Right lobe of liver (tissue), 6 donors: ENCODE measurements at regions not wholly inside any gene's neighbourhood (a gene's known extent, or its start where the extent isn't known, plus 50 kb on each side); places are given as distances from the start of the nearest gene placed in this dataset.

Experiments
- ATAC-seq, 4 donors: fragments of 200-7000 bp; cut with Tn5 transposase; one replicate each; pipeline ENCODE4 v1.9.1; 2020; ENCODE audit warnings: mild to moderate bottlenecking in 4 of 4, moderate library complexity in 4 of 4
- DNase-seq, 3 donors: peaks; one replicate each; pipeline ENCODE4 v3.0.0-alpha.2; 2020
- H3K27ac ChIP-seq, 3 donors: fragments of 200-600 bp; one replicate each; pipeline ENCODE4 v1.8.0; 2022
- H3K27me3 ChIP-seq, 2 donors: fragments of 200-600 bp; one replicate each; pipeline ENCODE4 v1.8.0; 2022
- H3K36me3 ChIP-seq, 4 donors: fragments of 200-600 bp; sonication (generic) in 1 of 4; one replicate each; pipeline versions ENCODE4 v1.5.1 to v1.8.0; 2017 to 2022; ENCODE audit warnings: control low read depth in 1 of 4
- H3K4me1 ChIP-seq, 4 donors: fragments of 200-600 bp; sonication (generic) in 1 of 4; one replicate each; pipeline versions ENCODE4 v1.5.1 to v1.8.0; 2017 to 2022; ENCODE audit warnings: control low read depth in 1 of 4
- H3K4me3 ChIP-seq, 3 donors: fragments of 200-600 bp; one replicate each; pipeline ENCODE4 v1.8.0; 2022
- H3K9me3 ChIP-seq, 4 donors: fragments of 200-600 bp; sonication (generic) in 1 of 4; one replicate each; pipeline versions ENCODE4 v1.5.1 to v1.8.0; 2017 to 2022; ENCODE audit warnings: control low read depth in 1 of 4
- POLR2A ChIP-seq: fragments of 450-650 bp; IDR thresholded peaks from one replicate; pipeline ENCODE4 v1.6.1; 2017; ENCODE audit warnings: antibody characterized with exemption, mild to moderate bottlenecking
- WGBS: methylation state at CpG from one replicate; pipeline ENCODE4 v1.1.6; 2018; ENCODE audit warnings: low coverage, low lambda C conversion rate; ENCODE audit not compliant: insufficient coverage; ENCODE audit errors: missing lambda C conversion rate; 5-methylcytosine and 5-hydroxymethylcytosine counted together
- intact Hi-C, 2 donors: fragments of 100-400 bp; cut with DNase I; formaldehyde crosslinking; loops; one replicate each; pipeline versions ENCODE4 v1.11.2 to v1.14.1; 2022
- TF ChIP-seq, protein P1 (sequence below), 4 donors: fragments of 200-600 bp in 3 of 4; fragments of 450-650 bp in 1 of 4; IDR thresholded peaks; one replicate each; pipeline versions ENCODE4 v1.5.1 to v1.8.0; 2016 to 2022; ENCODE audit warnings: antibody characterized with exemption in 4 of 4, mild to moderate bottlenecking in 2 of 4
- donor health status: DM: no; HTN: yes; CAD: no.
- donor health status: DM: no; HTN: no; CAD: no.
- donor health status: DM: no; HTN: no; CAD: no.
- donor health status: DM: no; HTN: yes; CAD: no.
- donor health status: DM: no; HTN: yes; CAD: no.

GRCh38 chr2:7619203-7619970, 702.2 kb downstream of the RNF144A start:
- Histone ChIP-seq H3K27ac (no peak overlapping the region), H3K4me1 (no peaks in the 10 kb centered on the region), H3K36me3 (no peaks in the 10 kb centered on the region), H3K27me3 (no peaks in the 10 kb centered on the region), H3K4me3 (no peak overlapping the region), H3K9me3 (no peaks in the 10 kb centered on the region)
- intact Hi-C loops, result no loop called here
- DNase-seq (no peak), ATAC-seq (no peak)
- TF ChIP-seq, protein P1, sequence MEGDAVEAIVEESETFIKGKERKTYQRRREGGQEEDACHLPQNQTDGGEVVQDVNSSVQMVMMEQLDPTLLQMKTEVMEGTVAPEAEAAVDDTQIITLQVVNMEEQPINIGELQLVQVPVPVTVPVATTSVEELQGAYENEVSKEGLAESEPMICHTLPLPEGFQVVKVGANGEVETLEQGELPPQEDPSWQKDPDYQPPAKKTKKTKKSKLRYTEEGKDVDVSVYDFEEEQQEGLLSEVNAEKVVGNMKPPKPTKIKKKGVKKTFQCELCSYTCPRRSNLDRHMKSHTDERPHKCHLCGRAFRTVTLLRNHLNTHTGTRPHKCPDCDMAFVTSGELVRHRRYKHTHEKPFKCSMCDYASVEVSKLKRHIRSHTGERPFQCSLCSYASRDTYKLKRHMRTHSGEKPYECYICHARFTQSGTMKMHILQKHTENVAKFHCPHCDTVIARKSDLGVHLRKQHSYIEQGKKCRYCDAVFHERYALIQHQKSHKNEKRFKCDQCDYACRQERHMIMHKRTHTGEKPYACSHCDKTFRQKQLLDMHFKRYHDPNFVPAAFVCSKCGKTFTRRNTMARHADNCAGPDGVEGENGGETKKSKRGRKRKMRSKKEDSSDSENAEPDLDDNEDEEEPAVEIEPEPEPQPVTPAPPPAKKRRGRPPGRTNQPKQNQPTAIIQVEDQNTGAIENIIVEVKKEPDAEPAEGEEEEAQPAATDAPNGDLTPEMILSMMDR (IDR thresholded peaks at IDR 0.05), result no peak
- no peak for TF ChIP-seq POLR2A
- WGBS, result 46% methylated on average over 7 of the region's 8 CpGs

GRCh38 chr2:7620255-7620654, 703.0 kb downstream of the RNF144A start:
- Histone ChIP-seq H3K36me3 (no peaks in the 10 kb centered on the region), H3K4me3 (no peak overlapping the region), H3K4me1 (no peaks in the 10 kb centered on the region), H3K27ac (no peak overlapping the region), H3K27me3 (no peaks in the 10 kb centered on the region), H3K9me3 (no peaks in the 10 kb centered on the region)
- intact Hi-C loops, result loop anchor here in 1 of 2 donors (10.0 kb wide), 1 partner anchor 335 kb away; no protein-coding TSS in a partner anchor
- DNase-seq (no peak), ATAC-seq (no peak)
- TF ChIP-seq POLR2A, result no peak
- TF ChIP-seq, protein P1 (IDR thresholded peaks at IDR 0.05), result no peak
- 61% methylated on average over 1 of the region's 1 CpG for WGBS

GRCh38 chr2:7621018-7621814, 704.0 kb downstream of the RNF144A start:
- Histone ChIP-seq H3K4me1 (no peaks in the 10 kb centered on the region), H3K27me3 (no peaks in the 10 kb centered on the region), H3K27ac (no peak overlapping the region), H3K4me3 (no peak overlapping the region), H3K36me3 (no peaks in the 10 kb centered on the region), H3K9me3 (no peaks in the 10 kb centered on the region)
- intact Hi-C loops, result loop anchor here in 1 of 2 donors (10.0 kb wide), 1 partner anchor 336 kb away; no protein-coding TSS in a partner anchor
- DNase-seq (no peak), ATAC-seq (no peak)
- no peak for TF ChIP-seq POLR2A
- TF ChIP-seq, protein P1 (IDR thresholded peaks at IDR 0.05), result no peak
- WGBS, result 57% methylated on average over 4 of the region's 4 CpGs

DNA sequence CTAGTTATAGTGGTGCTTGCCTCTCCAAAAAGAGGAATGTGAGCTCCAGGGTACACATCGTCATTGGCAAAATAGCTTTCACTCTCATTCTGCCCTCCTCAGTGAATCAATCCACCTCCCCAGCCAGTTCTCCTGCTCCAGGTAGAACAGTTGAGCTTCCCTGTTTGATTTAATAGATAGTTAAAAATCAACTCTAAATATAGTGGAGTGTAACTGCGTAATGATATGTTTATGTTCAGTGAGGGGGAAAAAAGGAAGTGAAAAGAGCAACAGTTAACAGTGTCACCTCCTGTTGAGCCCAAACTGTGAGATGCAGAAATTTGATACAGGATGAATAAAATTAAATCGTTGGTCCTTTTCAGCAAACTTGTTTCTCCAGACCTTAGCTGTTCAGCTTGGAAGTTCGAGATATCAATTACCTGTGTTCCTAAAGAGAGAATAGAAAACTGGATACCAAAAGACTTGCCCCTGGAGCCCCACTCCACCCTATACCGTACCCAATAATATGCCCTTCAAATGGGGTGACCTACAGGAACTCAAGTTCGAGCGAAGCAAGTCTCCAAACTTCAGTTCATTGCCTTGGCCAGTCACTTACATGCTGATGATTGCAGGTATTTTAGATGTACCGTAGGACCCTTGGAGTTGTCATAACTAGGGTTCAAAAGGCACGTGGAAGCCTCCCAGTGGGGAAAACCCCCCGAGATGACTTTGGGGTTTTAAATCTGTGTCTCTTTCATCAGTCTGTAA, 708.4 kb downstream of the RNF144A start:
- 54% methylated on average over 9 of the region's 10 CpGs for WGBS
- no peak for ATAC-seq
- no peaks in the 10 kb centered on the region for H3K36me3 ChIP-seq
- DNase-seq, result no peak
- intact Hi-C loops, result loop anchor here in 1 of 2 donors (10.0 kb wide), 1 partner anchor 341 kb away; no protein-coding TSS in a partner anchor
- H3K4me1 ChIP-seq, result no peaks in the 10 kb centered on the region
- H3K4me3 ChIP-seq, result no peak overlapping the region
- no peaks in the 10 kb centered on the region for H3K9me3 ChIP-seq
- H3K27me3 ChIP-seq, result no peaks in the 10 kb centered on the region
- TF ChIP-seq POLR2A, result no peak
- TF ChIP-seq, protein P1 (IDR thresholded peaks at IDR 0.05), result no peak
- no peak overlapping the region for H3K27ac ChIP-seq
